Stimulated activated CD8-positive, alpha-beta memory T cell treated with anti-CD3 and anti-CD28 coated beads, Interleukin-4, amount 100 ng/mL, for 24 hours (primary cell): ENCODE measurements at regions not wholly inside any gene's neighbourhood (a gene's known extent, or its start where the extent isn't known, plus 50 kb on each side); places are given as distances from the start of the nearest gene placed in this dataset.
"Not testable (repeated sequence)": the region's sequence is repeated elsewhere in the genome, so short reads cannot be mapped to it uniquely, and the experiment has no call there.

Source experiments
- DNase-seq: peaks from one replicate; pipeline ENCODE4 v3.0.0-alpha.2; 2020; ENCODE audit warnings: low read depth

DNA sequence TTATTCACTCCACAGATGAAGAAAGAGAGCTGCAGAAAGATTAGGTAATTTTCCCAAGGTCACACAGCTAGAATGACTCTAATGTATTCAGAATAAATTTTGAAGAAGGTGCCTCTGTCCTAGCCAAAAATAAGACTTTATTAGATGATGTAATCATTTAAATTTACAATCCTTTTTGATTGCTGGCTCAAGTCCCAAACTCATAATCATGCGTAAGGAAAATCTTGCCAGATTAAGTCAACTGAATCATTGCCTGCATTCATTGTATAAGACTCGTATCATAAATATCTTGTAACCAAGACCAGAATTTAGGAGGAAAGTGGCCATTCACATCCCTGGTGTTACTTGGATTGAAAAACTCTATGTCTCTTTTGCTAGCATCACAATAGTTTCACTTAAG, 53.1 kb upstream of the STK39 start:
- no peak for DNase-seq

DNA sequence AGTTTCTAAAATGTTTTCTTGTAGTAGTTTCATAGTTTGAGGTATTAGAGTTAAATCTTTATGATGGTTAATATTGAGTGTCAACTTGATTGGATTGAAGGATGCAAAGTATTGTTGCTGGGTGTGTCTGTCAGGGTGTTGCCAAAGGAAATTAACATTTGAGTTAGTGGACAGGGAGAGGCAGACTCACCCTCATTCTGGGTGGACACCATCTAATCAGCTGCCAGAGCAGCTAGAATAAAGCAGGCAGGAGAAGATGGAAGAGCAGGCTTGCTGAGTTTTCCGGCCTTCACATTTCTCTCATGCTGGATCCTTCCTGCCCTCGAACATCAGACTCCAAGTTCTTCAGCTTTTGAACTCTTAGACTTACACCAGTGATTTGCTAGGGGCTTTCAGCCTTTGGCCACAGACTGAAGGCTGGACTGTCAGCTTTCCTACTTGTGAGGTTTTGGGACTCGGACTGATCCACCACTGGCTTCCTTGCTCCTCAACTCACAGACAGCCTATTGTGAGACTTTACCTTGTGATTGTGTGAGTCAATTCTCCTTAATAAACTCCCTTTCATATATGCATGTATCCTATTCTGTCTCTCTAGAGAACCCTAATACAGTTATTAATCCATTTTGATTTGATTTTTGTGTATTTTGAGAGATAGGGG, 56.8 kb upstream of the STK39 start:
- DNase-seq = no peak

DNA sequence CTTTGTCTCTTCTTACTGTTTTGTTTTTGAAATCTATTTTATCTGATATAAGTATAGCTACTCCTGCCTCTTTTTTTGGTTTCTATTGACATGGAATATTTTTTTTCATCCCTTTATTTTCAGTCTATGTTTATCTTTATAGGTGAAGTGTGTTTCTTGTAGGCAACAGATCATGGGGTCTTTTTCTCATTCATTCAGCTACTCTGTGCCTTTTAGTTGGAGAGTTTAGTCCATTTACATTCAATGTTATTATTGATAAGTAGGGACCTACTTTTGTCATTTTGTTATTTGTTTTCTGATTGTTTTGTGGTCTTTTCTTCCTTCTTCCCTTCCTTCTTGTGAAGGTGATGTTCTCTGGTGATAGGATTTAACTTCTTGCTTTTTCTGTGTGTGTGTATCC, 60.0 kb upstream of the STK39 start:
- no peak for DNase-seq

DNA sequence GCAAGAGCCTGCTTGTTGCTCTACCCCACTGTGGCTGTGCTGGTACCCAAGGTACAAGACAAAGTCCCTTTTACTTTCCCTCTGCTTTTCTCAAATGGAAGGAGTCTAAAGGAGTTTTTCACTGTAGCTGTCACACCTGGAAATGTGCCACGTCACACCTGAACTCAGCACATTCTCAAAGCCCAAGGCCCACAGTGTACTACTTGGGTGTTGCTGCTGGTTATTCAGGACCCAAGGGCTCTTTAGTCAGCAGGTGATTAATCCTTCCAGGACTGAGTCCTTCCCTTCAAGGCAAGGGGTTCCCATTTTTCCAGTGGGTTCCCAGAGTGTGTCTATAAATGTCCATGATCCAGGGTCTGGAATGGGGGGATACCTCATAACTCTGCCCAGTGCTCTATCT, 63.2 kb upstream of the STK39 start:
- no peak for DNase-seq

- DNase-seq = no peak
These were observed 64.0 kb upstream of the STK39 start for GRCh38 chr2:168311261-168311910.

DNA sequence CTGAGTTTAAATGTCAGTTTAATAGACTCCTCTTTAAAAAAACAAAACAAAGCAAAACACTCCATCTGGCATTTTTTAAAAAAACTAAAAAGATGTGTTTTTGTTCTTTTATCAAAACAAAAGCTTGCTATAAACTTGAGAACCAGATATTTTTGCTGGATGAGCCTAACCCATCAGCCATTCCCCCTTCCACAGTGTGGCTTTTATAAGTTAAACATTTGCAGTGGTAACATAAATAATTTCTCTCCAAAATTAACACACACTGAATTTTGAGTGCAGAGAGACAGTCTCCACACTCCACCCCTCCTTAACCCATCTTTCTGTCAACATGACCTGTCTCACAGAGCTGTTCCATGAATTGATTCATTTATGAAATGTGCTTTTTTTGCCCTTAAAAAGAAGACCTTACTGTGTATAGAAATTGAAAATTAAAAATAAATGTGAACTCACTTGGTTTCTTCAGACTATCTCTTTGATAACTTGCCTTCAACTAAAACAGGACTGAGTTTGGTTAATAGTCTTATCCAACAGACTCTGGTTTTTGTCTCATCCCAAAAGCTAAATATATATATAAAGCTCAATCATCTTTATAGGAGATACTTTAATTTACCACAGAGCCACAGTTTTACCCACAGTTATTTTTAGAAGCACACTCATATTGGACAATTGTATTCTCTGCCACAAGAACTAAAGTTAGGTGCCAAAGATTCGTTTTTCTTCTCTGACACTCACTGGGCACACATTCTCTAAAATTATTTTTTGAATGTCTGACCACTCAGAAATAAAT, 64.8 kb upstream of the STK39 start:
- no peak for DNase-seq

DNA sequence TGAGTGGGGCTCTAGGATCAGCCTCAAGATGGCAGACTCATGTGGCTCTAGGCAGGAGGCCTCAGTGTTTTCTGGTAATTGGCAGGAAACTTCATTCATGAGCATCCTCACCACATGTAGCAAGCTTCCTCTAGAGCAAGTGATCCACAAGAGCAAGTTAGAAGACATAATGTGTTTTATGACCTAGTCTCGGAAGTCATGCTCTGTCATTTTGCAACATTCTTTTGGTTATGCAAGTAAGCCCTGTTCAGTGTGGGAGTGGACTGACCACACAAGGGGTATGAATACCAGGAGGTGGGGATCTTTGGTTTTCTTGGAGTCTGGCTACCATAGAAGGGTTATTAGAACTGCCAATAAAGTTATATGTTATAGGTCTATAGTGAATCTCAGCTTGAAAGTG, 66.8 kb upstream of the STK39 start:
- DNase-seq = no peak

GRCh38 chr2:168315331-168316072, 68.1 kb upstream of the STK39 start:
- no peak for DNase-seq

- no peak for DNase-seq
These were observed 68.7 kb upstream of the STK39 start for GRCh38 chr2:168316073-168316440.

GRCh38 chr2:168317282-168317681, 69.9 kb upstream of the STK39 start:
- no peak for DNase-seq

DNA sequence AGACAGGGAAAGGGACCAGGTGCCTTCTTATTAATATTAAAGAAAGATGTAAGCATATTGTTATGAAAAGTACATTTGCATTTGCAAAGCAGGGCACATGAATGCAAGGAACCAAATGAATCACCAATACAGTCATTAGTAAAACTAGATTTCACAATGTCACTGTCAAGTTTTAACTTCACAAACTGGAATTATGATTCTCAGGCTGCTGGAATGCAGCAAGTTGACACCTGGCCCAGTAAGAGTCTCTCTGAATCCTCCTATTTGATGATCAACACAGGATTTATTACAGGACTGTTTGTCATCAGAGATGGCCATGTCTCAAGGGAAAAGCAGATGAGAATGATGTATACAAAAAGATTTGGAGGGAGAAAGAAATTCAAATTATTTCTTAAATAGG, 72.9 kb upstream of the STK39 start:
- no peak for DNase-seq

GRCh38 chr2:168322325-168323007, 75.1 kb upstream of the STK39 start:
- DNase-seq = no peak

- DNase-seq = no peak
These were observed 76.2 kb upstream of the STK39 start for GRCh38 chr2:168323529-168324021.

GRCh38 chr2:168326572-168326971, 79.2 kb upstream of the STK39 start:
- DNase-seq = no peak

DNA sequence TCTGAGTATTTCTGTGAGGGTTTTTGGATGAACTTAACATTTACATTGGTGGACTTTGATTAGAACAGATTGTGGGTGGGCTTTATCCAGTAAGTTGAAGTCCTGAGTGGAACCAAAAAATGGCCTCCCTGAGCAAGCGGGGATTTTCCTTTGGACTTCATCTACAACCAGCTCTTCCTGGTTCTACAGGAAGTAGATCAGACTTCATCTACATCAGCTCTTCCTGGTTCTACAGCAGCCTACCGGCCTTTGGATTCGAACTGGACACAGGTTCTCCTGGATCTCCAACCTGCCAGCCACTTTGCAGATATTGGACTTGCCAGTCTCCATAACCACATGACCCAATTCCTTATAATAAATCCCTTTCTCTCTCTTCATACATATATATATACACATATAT, 79.9 kb upstream of the STK39 start:
- DNase-seq = no peak

DNA sequence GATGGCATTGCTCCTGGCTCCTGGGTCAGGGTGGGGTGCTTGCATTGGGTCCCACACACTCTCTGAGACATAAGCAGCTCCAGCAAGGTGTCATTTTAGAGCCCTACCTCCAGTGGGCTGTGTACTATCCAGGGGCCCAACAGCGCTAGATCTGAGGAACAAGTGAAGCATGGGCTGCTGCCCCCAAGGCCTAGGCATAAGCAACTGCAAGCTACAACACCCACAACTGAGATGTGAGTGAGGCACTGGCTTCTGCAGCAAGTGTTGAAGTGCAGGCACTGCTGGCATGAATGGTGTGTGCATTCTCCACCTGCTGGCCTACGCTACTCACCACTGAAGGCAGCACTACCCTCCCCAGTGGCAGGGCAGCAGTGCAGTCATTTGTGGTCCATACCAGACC, 81.0 kb upstream of the STK39 start:
- DNase-seq = no peak

GRCh38 chr2:168330624-168331423, 83.4 kb upstream of the STK39 start:
- DNase-seq = no peak

DNA sequence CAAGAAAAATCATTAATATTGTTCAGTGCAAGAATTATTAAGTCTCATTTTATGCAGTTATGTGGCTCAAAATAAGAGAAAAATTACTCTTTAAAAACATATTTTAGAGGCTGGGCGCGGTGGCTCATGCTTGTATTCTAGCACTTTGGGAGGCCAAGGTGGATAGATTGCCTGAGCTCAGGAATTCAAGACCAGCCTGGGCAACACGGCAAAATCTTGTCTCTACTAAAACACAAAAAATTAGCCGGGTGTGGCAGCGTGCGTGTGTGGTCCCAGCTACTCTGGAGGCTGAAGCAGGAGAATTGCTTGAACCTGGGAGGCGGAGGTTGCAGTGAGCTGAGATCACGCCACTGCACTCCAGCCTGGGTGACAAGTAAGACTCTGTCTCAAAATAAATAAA, 87.9 kb upstream of the STK39 start:
- DNase-seq = not testable (repeated sequence)

DNA sequence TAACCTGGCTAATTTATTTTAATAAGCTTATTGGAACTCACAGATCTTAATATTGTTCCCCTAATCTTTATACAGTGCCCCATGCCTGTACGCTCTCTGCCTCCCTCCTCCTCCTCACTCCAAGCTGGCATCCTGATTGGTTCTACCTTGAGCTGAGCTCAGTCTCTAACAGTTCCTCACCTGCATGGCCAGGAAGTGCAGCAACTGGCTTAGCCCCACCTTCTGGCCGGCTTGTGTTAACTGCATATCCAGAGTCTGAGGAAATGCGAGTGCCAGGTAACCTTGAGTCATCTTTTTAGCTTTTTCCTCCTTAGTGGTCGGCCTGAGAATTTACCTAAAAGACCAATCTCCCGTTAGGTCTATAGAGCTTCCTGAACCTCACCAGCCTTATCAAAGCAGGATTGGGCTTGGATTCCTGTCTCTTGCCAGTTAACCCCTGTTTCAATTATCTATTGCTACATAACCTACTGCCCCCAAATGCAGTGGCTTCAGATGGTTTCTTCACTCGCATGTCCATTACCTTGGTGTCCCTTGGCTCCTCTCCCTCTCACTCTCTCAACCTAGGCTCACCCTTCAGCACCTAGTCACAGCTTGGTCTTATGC, 89.5 kb upstream of the STK39 start:
- peak; percentile 21 for DNase-seq

GRCh38 chr2:168338292-168338691, 90.9 kb upstream of the STK39 start:
- no peak for DNase-seq
